Astrocyte of the cerebellum (primary cell): ENCODE measurements at regions not wholly inside any gene's neighbourhood (a gene's known extent, or its start where the extent isn't known, plus 50 kb on each side); places are given as distances from the start of the nearest gene placed in this dataset.

ENCODE experiments used
- DNase-seq: peaks from one replicate; pipeline ENCODE4 v3.0.0-alpha.2; 2011; ENCODE audit warnings: low read depth
- H3K4me3 ChIP-seq: 2 replicates; pipeline ENCODE4 v1.5.1; 2011; ENCODE audit warnings: mild to moderate bottlenecking, low read depth, low read length, moderate library complexity
- in situ Hi-C: cut with HindIII; loops from 2 replicates; pipeline ENCODE4 v1.10.0; 2017; ENCODE audit warnings: low sequenced_read_pairs
- TF ChIP-seq, protein P1 (sequence below): IDR thresholded peaks from 2 replicates; pipeline ENCODE4 v1.5.1; 2012; ENCODE audit warnings: low read length, low read depth, moderate library complexity, mild to moderate bottlenecking; ENCODE audit errors: missing control alignments

DNA sequence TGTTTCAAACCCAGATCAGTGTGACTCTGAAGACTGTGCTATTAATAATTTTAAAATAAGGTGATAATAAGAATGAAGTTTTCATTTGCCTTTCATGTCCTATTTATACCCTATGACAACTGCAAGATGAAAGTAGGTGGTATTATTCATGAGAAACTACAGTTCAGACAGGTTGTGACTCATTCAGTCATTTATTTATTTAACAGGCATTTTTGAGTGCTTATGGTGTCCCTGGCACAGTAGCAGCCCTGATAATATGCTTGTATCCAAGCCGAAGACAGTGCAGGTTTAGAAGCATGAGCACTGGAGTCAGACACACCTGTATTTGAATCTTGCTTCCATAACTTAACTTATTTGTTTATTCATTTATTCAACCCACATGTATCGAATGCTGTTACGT lies 87.1 kb downstream of the FZD1 start:
- TF ChIP-seq, protein P1, sequence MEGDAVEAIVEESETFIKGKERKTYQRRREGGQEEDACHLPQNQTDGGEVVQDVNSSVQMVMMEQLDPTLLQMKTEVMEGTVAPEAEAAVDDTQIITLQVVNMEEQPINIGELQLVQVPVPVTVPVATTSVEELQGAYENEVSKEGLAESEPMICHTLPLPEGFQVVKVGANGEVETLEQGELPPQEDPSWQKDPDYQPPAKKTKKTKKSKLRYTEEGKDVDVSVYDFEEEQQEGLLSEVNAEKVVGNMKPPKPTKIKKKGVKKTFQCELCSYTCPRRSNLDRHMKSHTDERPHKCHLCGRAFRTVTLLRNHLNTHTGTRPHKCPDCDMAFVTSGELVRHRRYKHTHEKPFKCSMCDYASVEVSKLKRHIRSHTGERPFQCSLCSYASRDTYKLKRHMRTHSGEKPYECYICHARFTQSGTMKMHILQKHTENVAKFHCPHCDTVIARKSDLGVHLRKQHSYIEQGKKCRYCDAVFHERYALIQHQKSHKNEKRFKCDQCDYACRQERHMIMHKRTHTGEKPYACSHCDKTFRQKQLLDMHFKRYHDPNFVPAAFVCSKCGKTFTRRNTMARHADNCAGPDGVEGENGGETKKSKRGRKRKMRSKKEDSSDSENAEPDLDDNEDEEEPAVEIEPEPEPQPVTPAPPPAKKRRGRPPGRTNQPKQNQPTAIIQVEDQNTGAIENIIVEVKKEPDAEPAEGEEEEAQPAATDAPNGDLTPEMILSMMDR: no peak
- DNase-seq: no peak
- in situ Hi-C loops: no loop called here
- H3K4me3 ChIP-seq: no peak overlapping the region

DNA sequence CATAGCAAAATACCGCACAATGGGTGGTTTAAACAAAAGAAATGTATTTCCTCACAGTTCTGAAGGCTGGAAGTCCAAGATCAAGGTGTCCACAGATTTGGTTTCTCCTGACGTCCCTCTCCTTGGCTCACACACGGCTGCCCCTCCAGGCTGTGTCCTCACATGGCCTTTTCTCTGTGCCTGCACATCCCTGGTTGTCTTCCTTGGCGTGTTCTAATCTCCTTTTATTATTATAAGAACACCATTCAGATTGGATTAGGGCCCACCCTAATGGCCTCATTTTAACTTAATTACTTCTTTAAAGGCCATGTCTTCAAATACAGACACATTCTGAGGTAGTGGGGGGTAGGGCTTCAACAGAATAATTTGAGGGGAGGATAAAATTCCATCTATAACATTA lies 87.9 kb downstream of the FZD1 start:
- TF ChIP-seq, protein P1: no peak
- in situ Hi-C loops: no loop called here
- DNase-seq: no peak

DNA sequence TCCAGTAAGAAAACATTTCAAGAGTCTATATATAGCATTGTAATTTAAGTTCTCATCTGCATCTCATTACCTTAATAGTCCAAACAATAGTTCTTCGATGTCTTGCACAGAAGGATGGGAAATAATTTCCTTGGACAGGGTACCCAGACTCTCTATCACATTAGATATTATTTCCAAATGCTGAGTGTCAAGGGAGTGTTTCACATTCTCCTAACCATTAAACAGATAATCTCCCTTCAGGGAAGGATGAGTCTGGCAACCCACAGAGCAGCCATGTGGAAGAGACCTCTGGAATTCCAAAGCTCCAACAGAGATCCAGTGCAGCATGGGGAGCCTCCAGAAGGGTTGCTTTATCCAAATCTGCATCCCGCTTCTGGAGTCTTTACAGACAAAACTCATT lies 89.6 kb downstream of the FZD1 start:
- in situ Hi-C loops: no loop called here
- no peak for DNase-seq
- TF ChIP-seq, protein P1: no peak
- H3K4me3 ChIP-seq: no peak overlapping the region

More for the DNA sequence above, 87.9 kb downstream of the FZD1 start:
- H3K4me3 ChIP-seq: no peak overlapping the region

DNA sequence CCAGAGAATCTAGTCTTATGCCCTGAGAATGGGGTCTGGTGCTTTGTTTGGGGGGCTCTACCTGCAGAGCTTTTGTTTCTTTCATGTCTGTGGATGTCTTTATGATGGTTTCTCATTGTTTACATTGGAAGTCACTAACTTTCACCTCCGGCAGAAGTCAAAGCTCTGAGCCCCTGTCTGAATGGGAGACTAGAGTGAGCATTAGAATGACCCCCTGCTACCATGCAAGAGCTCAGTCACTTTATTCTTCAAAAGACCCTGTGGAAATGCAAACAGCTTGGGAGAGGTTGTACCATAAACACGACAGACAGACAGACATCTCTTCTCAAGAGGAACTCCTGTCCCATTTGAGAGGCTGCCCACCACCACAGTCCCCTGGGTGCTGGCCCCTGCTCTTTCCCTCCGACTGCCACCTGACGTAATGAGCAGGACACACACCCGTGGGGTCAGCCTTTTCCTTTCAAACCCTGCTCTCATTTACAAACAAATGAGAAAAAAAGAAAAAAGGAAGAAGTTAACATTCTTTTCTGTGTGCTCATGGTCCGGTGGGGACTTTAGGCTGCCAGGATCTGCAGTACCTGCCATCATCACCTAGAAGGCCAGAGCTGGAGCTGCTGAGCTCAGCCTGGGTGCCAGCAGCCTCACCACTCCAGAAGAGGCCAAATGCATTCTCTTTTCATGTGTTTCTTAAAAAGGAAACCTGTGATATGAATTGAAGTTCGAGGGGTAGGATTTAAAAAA lies 91.6 kb downstream of the FZD1 start:
- no peak for DNase-seq
- in situ Hi-C loops: no loop called here
- no peak overlapping the region for H3K4me3 ChIP-seq
- TF ChIP-seq, protein P1: no peak

DNA sequence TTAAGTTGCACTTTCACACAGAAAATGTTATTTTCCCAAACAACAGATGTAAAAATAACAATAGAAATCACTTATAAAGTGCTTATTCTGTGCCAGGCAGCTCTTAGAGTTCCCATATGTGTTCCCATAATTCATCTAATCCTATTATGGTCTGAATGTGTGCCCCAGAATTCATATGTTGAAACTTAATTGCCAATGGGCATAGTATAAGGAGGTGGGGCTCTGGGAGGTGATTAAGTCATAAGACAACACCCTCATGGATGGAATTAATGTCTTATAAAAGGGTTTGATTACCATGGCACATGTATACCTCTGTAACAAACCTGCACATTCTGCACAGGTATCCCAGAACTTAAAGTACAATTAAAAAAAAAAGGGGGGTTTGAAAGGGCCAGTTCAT lies 92.7 kb downstream of the FZD1 start:
- H3K4me3 ChIP-seq: no peak overlapping the region
- no peak for DNase-seq
- in situ Hi-C loops: no loop called here
- TF ChIP-seq, protein P1: no peak

DNA sequence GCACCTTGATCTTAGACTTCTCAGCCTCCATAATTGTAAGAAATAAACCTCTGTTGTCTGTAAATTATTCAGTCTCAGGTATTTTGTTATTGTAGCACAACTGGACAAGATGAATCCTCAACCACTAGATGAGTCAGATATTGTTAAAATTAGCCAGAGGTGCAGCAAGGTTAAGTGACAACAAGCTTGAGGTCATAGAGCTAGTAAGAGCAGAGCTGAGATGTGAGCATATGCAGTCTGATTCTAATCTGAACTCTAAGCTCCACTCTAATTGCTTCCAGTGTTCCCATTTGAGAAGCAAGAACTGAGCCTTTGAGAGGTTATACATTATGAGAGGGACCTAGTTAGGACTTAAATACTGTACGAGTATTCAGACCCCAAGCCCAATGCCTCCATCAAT lies 93.1 kb downstream of the FZD1 start:
- in situ Hi-C loops: no loop called here

More for the DNA sequence above, 93.1 kb downstream of the FZD1 start:
- no peak for DNase-seq
- TF ChIP-seq, protein P1: no peak
- H3K4me3 ChIP-seq: no peak overlapping the region
